ENCODE measurements at regions not wholly inside any gene's neighbourhood (a gene's known extent, or its start where the extent isn't known, plus 50 kb on each side); places are given as distances from the start of the nearest gene placed in this dataset.

DNA sequence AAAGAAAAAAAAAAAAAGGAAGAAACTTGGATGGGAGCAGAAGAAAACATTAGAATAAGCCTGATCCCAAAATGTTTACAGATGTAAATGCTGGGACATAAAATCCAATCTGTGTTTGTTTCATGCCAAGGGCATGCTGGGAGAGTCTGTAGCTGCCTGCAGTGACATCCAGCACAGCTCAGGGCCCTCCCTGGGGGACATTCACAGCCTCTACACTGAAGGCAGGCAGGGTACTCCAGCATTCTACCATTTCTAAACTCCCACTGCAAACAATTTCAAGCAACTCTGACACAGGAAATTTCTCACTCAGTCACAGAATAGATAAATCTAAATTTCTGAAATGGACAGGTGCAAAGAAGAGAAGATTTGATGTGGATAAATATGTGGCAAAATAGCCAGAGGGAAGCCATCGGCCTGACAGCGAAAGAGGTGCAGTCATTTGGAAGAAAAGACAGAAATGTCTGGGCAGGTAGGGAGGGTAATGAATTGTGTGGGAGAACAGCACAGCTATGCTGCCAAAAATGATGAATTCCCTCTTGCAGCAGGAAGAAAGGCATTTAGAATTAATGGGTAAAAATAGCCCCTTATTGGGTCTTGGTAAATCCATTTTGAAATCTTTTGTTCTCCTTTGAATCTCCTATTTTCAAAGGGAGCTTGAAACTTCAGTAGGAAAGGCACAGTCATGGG is 199.4 kb downstream of the MED10 start:
- TF ChIP-seq, protein P1, sequence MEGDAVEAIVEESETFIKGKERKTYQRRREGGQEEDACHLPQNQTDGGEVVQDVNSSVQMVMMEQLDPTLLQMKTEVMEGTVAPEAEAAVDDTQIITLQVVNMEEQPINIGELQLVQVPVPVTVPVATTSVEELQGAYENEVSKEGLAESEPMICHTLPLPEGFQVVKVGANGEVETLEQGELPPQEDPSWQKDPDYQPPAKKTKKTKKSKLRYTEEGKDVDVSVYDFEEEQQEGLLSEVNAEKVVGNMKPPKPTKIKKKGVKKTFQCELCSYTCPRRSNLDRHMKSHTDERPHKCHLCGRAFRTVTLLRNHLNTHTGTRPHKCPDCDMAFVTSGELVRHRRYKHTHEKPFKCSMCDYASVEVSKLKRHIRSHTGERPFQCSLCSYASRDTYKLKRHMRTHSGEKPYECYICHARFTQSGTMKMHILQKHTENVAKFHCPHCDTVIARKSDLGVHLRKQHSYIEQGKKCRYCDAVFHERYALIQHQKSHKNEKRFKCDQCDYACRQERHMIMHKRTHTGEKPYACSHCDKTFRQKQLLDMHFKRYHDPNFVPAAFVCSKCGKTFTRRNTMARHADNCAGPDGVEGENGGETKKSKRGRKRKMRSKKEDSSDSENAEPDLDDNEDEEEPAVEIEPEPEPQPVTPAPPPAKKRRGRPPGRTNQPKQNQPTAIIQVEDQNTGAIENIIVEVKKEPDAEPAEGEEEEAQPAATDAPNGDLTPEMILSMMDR (IDR thresholded peaks at IDR 0.05; ENCODE audit: insufficient read depth, low read length, missing control alignments) = no peak
- H3K4me3 ChIP-seq (ENCODE audit: low read depth, low read length) = no peak overlapping the region
- CTCF ChIA-PET = no interaction called here
- no peak for DNase-seq (ENCODE audit: low read depth, low spot score)
- POLR2A ChIA-PET = no interaction called here

DNA sequence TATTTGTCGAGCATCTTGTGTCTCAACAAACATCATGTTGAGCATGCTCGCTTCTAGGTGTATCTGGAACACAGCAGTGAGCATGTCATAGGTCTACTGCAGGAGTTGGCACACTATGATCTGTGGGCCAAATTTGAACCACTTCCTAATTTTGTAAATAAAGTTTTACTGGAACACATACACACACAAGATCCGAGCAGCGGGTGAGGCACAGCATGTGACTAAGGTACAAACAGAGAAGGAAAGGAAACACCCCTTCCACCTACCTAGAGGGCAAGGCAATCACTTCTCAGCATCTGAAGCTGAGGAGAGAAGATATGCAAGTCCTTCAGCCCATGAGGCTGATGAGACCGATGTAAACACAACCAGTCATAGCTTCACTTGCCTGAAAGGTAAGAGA is 200.4 kb downstream of the MED10 start:
- TF ChIP-seq, protein P1 (IDR thresholded peaks at IDR 0.05; ENCODE audit: insufficient read depth, low read length, missing control alignments) = no peak
- no peak for DNase-seq (ENCODE audit: low read depth, low spot score)
- ChIA-PET CTCF (no interaction called here), POLR2A (no interaction called here)
- no peak overlapping the region for H3K4me3 ChIP-seq (ENCODE audit: low read depth, low read length)

DNA sequence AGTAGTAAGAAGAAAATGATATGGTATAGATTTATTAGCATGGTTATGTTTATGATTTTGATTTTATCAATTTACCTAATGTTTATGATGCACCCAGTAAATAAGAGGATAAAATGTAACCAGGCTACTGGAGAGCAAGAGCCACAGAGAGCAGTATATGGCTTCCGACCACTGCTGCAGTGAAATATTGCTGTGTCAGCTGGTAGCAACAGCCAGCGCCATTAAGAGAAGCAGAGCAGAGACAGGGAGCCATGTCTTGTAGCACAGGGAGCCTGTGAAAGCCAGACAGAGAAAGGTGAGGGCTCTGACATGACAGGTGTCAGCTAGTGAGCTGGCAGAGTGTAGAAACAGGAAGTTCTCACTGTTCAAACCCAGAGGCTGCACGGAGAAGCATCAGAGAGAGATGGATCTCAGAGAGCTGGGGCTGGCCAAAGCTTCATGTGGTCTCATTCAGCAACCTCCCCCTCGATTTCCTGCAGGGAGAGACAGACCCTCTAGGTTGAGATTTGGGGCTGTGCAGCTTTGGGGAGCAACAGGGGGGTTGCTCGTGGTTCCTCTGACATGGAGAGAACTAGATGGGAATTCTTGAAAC is 202.1 kb downstream of the MED10 start:
- no peak overlapping the region for H3K4me3 ChIP-seq (ENCODE audit: low read depth, low read length)
- TF ChIP-seq, protein P1 (IDR thresholded peaks at IDR 0.05; ENCODE audit: insufficient read depth, low read length, missing control alignments) = no peak
- POLR2A ChIA-PET = no interaction called here
- CTCF ChIA-PET = no interaction called here
- DNase-seq (ENCODE audit: low read depth, low spot score) = no peak

DNA sequence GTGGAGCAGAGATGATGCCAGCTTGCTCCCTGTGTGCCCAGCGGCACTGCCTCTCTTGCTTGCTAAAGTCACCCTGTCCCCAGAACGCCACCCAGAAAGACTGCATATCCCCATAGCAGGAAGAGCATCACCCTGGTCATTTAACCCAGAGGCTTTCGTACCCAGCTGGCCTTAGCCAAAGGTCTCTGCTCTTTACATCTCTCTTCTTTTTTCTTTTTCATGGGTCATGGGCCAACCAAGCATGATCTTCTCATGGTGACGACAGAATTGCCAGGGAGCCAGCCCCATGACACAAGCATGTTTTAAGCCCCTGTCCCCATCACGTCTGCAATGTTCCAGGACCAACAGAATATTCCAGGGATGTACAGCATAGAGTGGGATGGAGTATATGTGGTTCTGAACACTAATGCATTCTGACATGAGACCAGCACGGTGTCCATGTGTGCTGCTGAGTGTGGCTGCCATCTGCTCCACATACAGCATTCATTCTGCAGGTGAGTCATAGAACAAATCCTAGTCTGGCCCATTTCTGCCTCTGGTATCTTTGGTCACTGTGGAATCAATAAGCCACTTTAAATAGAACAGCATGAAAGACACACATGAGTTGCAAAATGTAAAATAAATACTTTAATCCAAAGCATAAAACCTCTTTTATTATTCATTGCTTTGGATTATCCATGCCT is 203.0 kb downstream of the MED10 start:
- ChIA-PET POLR2A (no interaction called here), CTCF (no interaction called here)
- TF ChIP-seq, protein P1 (IDR thresholded peaks at IDR 0.05; ENCODE audit: insufficient read depth, low read length, missing control alignments) = no peak
- no peak overlapping the region for H3K4me3 ChIP-seq (ENCODE audit: low read depth, low read length)
- DNase-seq (ENCODE audit: low read depth, low spot score) = no peak

DNA sequence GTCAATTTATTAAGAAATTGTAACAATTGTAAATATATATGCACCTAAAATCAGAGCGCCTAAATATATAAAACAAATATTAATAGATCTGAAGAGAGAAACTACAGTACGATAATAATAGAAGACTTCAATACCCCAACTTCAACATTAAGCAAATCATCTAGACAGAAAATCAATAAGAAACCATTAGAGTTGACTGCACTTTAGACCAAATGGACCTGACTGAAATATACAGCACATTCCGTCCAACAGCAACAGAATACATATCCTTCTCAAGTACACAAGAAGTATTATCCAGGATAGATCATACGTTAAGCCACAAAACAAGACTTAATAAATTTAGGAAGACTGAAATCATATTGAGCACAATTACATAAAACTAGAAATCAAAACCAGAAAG is 208.7 kb downstream of the MED10 start:
- POLR2A ChIA-PET = no interaction called here
- TF ChIP-seq, protein P1 (IDR thresholded peaks at IDR 0.05; ENCODE audit: insufficient read depth, low read length, missing control alignments) = no peak
- CTCF ChIA-PET = no interaction called here
- H3K4me3 ChIP-seq (ENCODE audit: low read depth, low read length) = no peak overlapping the region
- no peak for DNase-seq (ENCODE audit: low read depth, low spot score)

DNA sequence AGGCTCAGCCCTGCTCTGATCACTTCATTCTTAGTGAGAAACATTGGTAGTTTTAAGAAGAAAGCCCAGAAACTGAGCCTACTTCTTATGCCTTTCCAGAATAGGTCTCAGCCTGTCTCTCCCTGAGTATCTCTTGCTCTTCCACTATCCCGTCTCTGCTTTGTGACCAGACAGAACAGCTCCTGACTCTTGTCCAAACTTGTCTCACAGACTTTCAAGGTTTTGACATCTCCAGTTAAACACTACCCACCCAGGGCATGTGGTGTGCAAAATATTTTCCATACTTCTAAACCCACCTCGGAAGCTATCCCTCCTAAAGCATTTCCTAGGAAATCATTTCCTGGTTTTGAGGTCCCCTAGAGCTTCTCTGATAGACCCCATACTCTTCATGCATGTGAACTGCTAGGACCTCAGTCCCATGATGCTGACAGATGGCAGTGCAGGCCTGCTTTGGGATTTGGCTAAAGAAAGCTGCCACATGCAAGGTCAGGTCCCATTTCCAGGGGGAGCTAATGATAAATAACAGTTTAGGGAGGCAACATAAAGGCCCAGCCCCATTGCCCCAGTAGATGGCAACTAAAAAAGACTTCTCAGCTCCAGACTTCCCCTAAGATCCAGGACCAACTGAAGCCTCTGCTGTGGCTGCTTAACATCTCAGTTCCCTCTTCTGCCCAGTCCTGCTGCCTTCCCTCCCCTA is 211.5 kb downstream of the MED10 start:
- POLR2A ChIA-PET = no interaction called here
- no peak overlapping the region for H3K4me3 ChIP-seq (ENCODE audit: low read depth, low read length)
- TF ChIP-seq, protein P1 (IDR thresholded peaks at IDR 0.05; ENCODE audit: insufficient read depth, low read length, missing control alignments) = no peak
- CTCF ChIA-PET = no interaction called here
- DNase-seq (ENCODE audit: low read depth, low spot score) = no peak

Measured in AG04449 (cell line).